GM23338 (cell line): ENCODE measurements at regions not wholly inside any gene's neighbourhood (a gene's known extent, or its start where the extent isn't known, plus 50 kb on each side); places are given as distances from the start of the nearest gene placed in this dataset.

ENCODE experiments used
- CREB1 ChIP-seq: fragments of 250-450 bp; sonication (Bioruptor Pico); IDR thresholded peaks from 2 replicates; pipeline ENCODE4 v1.5.0; 2020; ENCODE audit warnings: low read depth, mild to moderate bottlenecking, moderate library complexity
- CTCF ChIP-seq, 2 experiments: fragments of 200-600 bp in 1 of 2; sonication (generic) in 1 of 2; conservative IDR thresholded peaks; 2 replicates each; pipeline versions ENCODE4 v1.5.1 to v1.6.1; 2016 to 2017; ENCODE audit warnings: antibody characterized with exemption in 2 of 2, low read depth in 2 of 2, mild to moderate bottlenecking in 2 of 2, moderate library complexity in 1 of 2
- EZH2 ChIP-seq: fragments of 200-600 bp; sonication (generic); IDR thresholded peaks from one replicate; pipeline ENCODE4 v1.8.0; 2017; ENCODE audit warnings: antibody characterized with exemption, mild to moderate bottlenecking, low read depth; ENCODE audit not compliant: unreplicated experiment
- EZH2phosphoT487 ChIP-seq: fragments of 200-600 bp; sonication (generic); IDR thresholded peaks from one replicate; pipeline ENCODE4 v1.8.1; 2018; ENCODE audit warnings: antibody characterized with exemption; ENCODE audit not compliant: unreplicated experiment
- POLR2AphosphoS5 ChIP-seq: IDR thresholded peaks from 2 replicates; pipeline ENCODE4 v1.6.1; 2016; ENCODE audit warnings: antibody characterized with exemption, low read depth
- ZNF114 ChIP-seq: fragments of 250-450 bp; sonication (Bioruptor Pico); IDR thresholded peaks from 2 replicates; pipeline ENCODE4 v1.5.0; 2020; ENCODE audit warnings: mild to moderate bottlenecking, moderate library complexity
- ZNF331 ChIP-seq: fragments of 250-450 bp; sonication (Bioruptor Pico); IDR thresholded peaks from 2 replicates; pipeline ENCODE4 v1.5.0; 2020; ENCODE audit warnings: low read depth, mild to moderate bottlenecking, moderate library complexity
- TF ChIP-seq, protein P1 (sequence below): IDR thresholded peaks from one replicate; pipeline ENCODE4 v1.6.1; 2018; ENCODE audit warnings: antibody characterized with exemption; ENCODE audit not compliant: unreplicated experiment
- TF ChIP-seq, protein P2 (sequence below): IDR thresholded peaks from 2 replicates; pipeline ENCODE4 v1.6.1; 2016; ENCODE audit warnings: antibody characterized with exemption

DNA sequence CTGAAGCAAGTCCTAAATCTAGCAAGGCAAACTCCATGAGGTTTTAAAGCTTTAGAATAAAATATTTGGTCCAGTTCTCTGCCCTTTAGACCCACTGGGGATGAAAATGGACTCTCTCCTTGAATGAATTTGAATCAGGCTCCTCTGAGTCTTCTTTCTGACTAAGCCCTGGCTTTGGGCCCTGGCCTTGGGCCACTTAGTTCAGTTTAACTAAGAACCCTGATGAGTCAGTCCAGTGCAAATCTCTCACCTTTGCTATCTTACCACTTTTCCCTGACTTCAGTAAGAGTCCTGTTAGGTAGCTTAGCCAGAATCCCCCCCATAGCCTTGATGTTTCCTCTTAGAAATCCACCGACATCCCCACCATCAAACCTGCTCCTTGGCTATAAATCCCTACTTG lies 427.5 kb downstream of the SNAPC1 start:
- no peak for TF ChIP-seq POLR2AphosphoS5
- no peak for TF ChIP-seq CREB1 (CRISPR knock-in tag)
- TF ChIP-seq CTCF (conservative IDR thresholded peaks at IDR 0.05; ENCODE audit: low read depth in 2 of 2): no peak
- TF ChIP-seq EZH2: no peak
- TF ChIP-seq, protein P1, sequence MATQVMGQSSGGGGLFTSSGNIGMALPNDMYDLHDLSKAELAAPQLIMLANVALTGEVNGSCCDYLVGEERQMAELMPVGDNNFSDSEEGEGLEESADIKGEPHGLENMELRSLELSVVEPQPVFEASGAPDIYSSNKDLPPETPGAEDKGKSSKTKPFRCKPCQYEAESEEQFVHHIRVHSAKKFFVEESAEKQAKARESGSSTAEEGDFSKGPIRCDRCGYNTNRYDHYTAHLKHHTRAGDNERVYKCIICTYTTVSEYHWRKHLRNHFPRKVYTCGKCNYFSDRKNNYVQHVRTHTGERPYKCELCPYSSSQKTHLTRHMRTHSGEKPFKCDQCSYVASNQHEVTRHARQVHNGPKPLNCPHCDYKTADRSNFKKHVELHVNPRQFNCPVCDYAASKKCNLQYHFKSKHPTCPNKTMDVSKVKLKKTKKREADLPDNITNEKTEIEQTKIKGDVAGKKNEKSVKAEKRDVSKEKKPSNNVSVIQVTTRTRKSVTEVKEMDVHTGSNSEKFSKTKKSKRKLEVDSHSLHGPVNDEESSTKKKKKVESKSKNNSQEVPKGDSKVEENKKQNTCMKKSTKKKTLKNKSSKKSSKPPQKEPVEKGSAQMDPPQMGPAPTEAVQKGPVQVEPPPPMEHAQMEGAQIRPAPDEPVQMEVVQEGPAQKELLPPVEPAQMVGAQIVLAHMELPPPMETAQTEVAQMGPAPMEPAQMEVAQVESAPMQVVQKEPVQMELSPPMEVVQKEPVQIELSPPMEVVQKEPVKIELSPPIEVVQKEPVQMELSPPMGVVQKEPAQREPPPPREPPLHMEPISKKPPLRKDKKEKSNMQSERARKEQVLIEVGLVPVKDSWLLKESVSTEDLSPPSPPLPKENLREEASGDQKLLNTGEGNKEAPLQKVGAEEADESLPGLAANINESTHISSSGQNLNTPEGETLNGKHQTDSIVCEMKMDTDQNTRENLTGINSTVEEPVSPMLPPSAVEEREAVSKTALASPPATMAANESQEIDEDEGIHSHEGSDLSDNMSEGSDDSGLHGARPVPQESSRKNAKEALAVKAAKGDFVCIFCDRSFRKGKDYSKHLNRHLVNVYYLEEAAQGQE: no peak
- no peak for TF ChIP-seq ZNF331 (CRISPR knock-in tag)
- TF ChIP-seq, protein P2, sequence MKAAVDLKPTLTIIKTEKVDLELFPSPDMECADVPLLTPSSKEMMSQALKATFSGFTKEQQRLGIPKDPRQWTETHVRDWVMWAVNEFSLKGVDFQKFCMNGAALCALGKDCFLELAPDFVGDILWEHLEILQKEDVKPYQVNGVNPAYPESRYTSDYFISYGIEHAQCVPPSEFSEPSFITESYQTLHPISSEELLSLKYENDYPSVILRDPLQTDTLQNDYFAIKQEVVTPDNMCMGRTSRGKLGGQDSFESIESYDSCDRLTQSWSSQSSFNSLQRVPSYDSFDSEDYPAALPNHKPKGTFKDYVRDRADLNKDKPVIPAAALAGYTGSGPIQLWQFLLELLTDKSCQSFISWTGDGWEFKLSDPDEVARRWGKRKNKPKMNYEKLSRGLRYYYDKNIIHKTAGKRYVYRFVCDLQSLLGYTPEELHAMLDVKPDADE: no peak
- no peak for TF ChIP-seq EZH2phosphoT487
- TF ChIP-seq ZNF114 (CRISPR knock-in tag): no peak
